GM18868 (cell line): ENCODE measurements at regions not wholly inside any gene's neighbourhood (a gene's known extent, or its start where the extent isn't known, plus 50 kb on each side); places are given as distances from the start of the nearest gene placed in this dataset.

Experiments
- ATAC-seq: cut with Tn5 transposase; IDR thresholded peaks from one replicate; pipeline ENCODE4 v1.9.1; 2021; ENCODE audit warnings: mild to moderate bottlenecking, moderate library complexity; ENCODE audit not compliant: unreplicated experiment

GRCh38 chrX:15191830-15192229 lies 78.1 kb downstream of the ASB9 start:
- ATAC-seq: no peak

GRCh38 chrX:15188039-15188438 lies 81.8 kb downstream of the ASB9 start:
- ATAC-seq: no peak

- no peak for ATAC-seq
Measured at GRCh38 chrX:15177316-15177715, 92.6 kb downstream of the ASB9 start.

- ATAC-seq: no peak
Measured at GRCh38 chrX:15173411-15173810, 96.5 kb downstream of the ASB9 start.

GRCh38 chrX:15170927-15171326 lies 99.0 kb downstream of the ASB9 start:
- no peak for ATAC-seq

GRCh38 chrX:15167826-15168225 lies 102.1 kb downstream of the ASB9 start:
- ATAC-seq: no peak

- ATAC-seq: no peak
Measured at GRCh38 chrX:15165832-15166231, 104.1 kb downstream of the ASB9 start.

- no peak for ATAC-seq
Measured at GRCh38 chrX:15163131-15163530, 106.8 kb downstream of the ASB9 start.

- ATAC-seq: no peak
Measured at GRCh38 chrX:15160558-15161095, 109.3 kb downstream of the ASB9 start.

GRCh38 chrX:15158736-15159406 lies 111.0 kb downstream of the ASB9 start:
- ATAC-seq: peak; percentile 81

GRCh38 chrX:15158350-15158735 lies 111.5 kb downstream of the ASB9 start:
- ATAC-seq: no peak

- ATAC-seq: no peak
Measured at GRCh38 chrX:15157624-15158023, 112.3 kb downstream of the ASB9 start.

- peak; percentile 88 for ATAC-seq
Measured at GRCh38 chrX:15151267-15152186, 118.4 kb downstream of the ASB9 start.

GRCh38 chrX:15150586-15150985 lies 119.3 kb downstream of the ASB9 start:
- ATAC-seq: no peak

- ATAC-seq: no peak
Measured at GRCh38 chrX:15146515-15146914, 123.4 kb downstream of the ASB9 start.

- no peak for ATAC-seq
Measured at GRCh38 chrX:15143825-15144121, 126.1 kb downstream of the ASB9 start.

GRCh38 chrX:15143050-15143824 lies 126.6 kb downstream of the ASB9 start:
- peak; percentile 68 for ATAC-seq

GRCh38 chrX:15142084-15142715 lies 127.7 kb downstream of the ASB9 start:
- no peak for ATAC-seq

GRCh38 chrX:15136795-15137194 lies 133.1 kb downstream of the ASB9 start:
- no peak for ATAC-seq

- ATAC-seq: no peak
Measured at GRCh38 chrX:15129412-15129811, 140.5 kb downstream of the ASB9 start.

- ATAC-seq: no peak
Measured at GRCh38 chrX:15128861-15129260, 141.0 kb downstream of the ASB9 start.
